Effector CD8-positive, alpha-beta T cell (primary cell): ENCODE measurements at regions not wholly inside any gene's neighbourhood (a gene's known extent, or its start where the extent isn't known, plus 50 kb on each side); places are given as distances from the start of the nearest gene placed in this dataset.
"Not testable (repeated sequence)": the region's sequence is repeated elsewhere in the genome, so short reads cannot be mapped to it uniquely, and the experiment has no call there.

Experiments
- DNase-seq: peaks from one replicate; lab custom pipeline; 2025; lab: John Stamatoyannopoulos, UW

DNA sequence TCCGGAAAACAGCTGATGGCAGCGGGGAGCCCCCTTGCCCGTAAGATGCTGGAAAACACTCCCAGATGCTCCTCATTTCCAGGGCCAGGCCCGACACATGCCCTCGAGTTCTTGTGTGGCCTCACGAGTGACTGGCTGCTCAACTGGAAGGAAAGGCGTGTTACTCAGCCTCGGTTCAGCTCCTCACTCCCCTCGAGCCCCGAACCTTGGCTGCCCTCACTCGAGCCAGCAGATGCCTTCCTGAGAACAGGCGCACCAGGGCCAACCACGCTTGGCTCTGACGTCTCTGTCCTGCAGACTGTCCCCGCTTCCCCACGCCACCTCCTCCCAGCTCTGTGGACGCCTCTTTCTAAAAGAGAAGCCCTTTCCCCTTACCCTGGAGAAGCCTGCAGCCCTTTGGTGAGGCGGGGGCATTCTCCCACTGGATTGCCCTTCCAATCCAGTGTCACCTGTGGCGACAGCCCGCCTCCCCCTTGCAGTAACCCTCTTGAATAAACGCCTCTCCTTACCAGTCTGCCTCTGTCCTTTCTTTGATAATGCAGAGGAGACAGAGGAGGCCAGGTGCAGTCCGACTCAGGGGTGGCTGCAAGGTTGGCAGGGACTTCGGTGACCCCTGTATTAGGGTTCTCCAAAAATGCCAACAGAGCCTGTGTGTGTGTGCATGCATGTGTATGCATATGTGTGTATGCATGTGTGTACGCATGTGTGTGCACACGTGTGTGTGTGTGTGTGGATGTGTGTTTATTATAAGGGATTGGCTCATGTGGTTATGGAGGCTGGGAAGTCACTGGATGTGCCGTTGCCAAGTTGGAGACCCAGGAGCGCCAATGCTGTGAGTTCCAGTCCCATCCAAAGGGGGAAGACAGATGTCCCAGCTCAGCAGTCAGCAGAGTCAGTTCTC, 166.3 kb downstream of the KIF26A start:
- DNase-seq: no peak

DNA sequence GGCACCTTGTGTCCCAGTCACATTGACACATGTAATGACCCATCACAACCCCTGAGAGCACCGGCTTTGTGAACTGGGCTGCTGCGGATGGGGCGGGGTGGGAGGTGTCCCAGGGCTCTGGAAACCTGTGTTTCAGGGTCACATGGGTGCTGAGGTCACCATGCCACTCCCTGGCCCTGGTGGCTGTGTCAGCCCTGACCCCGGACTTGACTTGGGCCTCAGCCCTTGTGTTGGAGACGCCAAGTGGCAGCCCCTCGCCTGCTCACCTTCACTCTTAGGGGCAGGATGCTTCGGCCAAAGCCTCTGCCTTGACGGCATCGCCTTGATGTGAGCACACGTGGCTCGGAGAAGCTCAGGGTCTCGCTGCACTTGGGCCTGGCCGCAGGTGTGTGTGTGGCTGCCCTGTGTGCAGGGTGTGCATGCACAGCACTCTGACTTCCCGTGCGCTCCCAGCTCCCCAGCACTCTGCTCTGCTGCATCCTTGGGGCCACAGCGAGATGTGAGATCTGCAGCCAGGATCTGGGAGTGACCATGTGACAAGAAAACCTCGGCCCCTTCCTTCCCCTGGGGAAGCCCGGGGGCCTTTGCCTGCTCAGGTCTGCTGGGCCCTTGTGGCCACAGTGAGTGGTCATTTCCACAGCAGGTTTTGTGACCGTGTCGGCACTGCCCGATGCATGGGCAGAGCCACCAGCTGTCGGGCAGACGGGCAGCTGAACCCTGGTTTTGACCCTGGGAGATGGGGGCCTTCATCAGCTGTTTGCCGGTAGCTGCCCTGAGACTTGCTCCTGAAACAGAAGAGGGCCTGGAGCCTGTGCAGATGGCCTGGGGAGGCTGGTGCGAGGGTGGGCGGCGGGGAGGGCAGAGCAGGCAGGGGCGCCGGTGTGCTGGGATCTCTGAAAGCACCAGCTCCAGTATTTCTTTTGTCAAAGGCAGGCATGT, 167.4 kb downstream of the KIF26A start:
- DNase-seq: no peak

DNA sequence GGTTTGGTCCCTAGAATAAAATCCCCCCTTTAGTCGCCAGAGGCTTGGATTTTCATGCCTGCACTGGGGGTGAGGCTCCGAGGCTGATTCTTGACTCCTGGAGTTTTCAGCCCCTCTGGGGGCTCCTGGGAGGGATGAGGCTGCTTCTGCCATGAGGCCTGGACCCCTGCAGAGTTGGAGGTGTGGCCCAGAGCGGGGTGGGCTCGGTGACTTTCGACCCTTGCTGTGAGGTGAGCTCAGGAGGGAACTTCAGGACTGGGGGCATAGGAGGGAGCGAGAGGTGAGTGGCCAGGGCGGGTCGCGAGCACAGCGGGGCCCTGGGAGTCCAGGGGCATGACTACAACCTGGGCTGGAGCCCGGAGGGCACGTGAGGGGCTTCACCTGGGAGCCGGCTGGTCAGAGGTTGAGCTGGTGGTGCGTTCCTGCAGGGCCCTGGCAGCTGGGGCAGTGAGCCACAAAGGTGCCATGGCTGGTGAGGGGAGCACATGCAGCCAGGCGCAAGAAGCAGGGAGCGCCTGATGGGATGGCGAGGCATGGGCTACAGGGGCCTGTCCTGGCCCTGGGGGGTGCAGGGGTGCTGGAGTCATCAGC, 168.2 kb downstream of the KIF26A start:
- DNase-seq: no peak

DNA sequence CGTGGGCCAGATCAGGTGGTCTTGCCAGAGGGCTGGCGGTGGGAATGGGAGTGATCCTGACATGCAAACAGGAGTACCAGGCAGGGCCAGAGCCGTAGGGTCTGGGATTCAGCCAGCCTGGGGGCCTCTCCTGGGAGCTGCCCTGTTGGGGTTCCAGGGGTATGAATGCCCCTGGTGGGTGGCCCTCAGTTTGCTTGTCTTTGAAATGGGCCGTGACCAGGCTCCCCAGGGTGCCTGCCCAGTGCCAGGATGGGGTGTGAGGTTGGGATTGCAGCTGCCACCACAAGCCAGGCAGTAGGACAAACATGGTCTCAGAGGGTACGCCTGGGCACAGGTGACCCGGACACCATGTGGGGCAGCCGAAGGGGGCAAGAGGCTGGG, 168.8 kb downstream of the KIF26A start:
- DNase-seq: no peak

DNA sequence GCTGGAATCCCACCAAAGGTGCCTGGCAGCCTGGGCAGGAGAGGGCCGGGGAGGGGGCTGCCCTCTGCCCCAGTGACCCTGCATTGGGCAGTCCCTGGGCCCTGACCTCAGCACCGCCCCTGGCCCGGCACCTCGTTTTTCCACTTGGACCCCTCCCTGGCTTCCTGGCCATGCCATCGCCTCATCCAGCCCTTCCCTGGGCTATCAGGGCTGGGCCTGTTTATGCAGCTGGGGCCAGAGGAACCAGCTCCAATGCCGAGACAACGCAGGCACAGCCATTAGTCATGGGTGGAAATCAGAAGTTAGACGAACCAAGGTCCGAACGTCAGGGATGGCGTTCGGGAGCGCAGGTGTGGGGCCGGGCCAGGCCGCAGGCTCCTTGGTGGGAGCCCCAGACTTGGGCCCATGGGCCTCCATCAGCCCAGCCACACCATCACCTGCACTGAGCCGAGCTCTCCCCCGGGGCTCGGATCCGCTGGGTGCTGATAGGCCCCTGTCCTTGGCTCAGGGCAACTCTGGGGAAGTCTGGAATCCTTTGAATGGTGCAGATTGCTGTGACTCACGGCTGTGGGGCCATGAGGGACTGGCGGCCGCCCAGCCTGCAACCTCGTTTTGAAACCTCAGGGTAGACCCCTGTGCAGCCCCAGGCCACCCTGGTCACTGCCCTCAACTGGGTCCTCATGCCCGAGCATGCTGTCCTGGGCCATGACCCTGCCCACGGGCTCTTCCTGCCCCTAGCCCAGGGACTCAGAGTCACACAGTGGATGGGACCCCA, 169.4 kb downstream of the KIF26A start:
- no peak for DNase-seq

DNA sequence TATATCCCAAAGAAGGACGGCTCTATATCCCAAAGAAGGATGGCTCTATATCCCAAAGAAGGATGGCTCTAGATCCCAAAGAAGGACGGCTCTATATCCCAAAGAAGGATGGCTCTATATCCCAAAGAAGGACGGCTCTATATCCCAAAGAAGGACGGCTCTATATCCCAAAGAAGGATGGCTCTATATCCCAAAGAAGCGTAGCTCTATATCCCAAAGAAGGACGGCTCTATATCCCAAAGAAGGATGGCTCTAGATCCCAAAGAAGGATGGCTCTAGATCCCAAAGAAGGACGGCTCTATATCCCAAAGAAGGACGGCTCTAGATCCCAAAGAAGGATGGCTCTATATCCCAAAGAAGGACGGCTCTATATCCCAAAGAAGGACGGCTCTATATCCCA, 170.1 kb downstream of the KIF26A start:
- not testable (repeated sequence) for DNase-seq

DNA sequence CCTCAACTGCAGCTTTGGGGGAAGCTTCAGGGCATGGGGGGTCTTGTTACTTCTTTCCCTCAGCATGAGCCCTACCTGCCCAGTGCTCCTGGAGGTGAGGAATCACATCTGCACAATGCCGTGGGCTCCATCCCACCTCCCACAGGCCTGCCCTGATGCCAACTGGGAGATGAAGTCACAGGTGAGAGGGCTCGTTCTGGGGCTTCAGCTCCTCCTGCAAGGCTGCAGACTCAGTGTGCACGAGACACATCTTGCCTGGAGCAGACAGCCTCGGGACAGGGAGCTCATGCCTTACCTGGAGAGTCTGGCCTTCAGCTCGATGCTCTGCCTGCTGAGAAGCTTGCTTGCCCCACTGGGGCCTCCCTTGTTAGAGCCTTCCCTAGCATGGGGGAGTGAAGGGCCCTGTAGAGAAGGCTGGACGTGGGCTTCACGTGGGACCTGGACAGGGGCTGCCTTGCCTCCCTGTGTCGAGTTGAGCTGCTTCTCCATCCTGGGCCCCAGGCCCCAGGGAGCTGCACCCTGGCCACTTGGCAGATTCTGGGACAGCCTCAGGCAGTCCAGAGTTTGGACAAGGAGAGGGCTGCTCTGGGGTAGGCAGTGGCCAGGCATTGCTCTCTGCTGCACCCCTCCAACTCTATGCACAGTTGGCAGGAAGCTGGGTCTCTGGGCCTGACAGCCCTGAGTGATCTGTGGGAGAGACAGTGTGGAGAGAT, 171.4 kb downstream of the KIF26A start:
- DNase-seq: no peak

DNA sequence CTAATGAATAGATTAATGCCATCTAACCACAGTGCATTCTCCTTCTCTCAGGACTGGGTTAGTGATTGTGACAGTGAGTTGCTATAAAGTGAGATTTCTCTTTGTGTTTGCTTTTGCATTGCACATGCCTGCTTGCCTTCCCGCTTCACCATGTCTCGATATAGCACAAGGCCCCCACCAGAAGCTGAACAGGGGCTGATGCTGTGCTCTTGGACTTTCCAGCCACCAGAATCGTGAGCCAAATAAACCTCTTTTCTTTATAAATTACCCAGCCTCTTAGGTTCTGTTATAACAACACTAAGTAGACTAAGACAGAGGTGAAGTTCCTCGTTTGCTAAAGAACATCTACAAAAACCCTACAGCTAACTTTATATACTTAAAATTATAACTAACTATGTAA, 173.0 kb downstream of the KIF26A start:
- DNase-seq: no peak

DNA sequence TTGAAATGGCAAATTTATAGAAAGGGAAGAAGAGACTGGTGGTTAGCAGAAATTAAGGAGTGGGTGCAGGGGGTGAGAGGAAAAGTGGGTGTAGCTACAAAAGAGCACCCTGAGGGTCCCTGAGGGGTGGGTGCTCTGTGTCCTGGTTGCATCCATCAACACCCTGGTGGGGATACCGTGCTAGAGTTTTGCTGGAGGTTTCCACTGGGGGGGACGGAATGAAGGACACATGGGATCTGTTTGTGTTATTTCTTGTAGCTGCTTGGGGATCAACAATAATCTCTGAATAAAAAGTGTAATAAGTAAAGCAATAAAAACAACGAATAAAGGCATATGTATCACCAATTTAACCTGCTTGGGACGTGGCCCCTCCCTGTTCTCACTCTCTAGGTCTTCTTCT, 175.3 kb downstream of the KIF26A start:
- no peak for DNase-seq

DNA sequence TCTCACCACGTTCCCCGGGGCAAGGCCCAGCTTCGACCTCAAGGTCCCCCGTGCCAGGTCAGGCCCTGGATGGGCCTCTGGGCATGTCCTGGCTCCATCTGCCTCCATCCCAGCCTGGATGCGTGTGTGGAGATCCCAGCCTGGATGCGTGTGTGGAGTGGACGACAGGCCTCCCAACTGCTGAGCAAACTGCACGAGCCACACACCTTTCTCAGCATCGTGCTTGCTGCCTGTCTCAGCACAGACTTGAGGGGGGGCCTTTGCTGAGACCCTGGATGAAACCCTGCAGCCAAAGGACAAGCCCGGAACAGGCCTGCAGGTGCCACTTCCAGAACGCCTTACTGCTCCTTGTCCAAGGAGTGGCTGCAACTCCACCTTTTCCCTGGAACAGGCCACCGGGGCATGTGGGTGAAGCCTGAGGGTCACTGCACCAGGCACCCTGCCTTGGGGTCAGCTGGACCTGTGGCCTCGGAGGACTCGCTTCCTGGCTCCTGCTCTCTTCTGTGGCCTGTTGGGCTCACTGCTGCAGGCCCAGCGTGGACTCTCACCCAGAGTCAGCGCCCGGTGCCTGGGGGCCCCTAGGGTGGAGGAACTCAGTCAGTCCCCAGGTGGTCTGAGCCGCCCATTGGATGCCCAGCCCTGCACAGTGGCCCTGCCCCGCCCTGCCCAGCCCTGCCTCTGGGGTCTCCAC, 176.0 kb downstream of the KIF26A start:
- no peak for DNase-seq

DNA sequence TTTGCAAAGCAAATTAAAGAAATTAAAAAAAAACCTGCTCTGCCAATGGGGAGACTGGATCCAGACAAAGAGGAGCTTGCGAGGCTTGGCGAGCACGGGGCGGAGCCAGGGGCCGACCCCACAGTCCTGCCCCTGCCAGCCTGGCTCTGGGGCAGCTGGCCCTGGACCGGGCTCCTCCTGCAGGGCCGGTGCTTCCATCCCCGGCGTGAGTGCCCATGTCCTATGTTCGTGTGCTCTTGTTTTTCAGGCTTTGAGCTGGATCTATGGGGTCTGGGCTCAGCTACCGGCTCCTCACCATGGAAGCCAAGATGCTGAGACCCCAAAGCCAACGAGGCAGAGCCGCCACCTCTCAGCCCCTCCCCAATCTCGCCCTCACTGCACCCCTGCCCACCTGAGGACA, 176.8 kb downstream of the KIF26A start:
- DNase-seq: no peak

DNA sequence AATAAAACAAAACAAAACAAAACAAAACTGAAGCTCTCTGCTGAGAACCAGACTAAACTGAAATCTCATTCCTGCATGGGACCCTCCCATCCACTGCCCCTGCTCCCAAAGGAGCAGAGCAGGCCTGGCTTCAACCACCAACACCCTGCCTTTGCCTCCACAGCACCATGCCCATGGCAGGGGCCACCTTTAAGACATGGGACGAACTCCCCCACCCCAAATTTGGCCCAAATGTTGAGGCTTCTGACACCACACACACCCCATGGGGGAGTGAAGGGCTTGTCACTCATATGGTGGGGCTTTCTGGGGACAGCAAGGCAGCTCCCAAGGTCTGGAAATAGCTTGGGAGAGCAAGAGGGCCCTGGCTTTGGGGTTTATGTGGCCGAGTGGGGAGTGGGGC, 177.2 kb downstream of the KIF26A start:
- DNase-seq: no peak

DNA sequence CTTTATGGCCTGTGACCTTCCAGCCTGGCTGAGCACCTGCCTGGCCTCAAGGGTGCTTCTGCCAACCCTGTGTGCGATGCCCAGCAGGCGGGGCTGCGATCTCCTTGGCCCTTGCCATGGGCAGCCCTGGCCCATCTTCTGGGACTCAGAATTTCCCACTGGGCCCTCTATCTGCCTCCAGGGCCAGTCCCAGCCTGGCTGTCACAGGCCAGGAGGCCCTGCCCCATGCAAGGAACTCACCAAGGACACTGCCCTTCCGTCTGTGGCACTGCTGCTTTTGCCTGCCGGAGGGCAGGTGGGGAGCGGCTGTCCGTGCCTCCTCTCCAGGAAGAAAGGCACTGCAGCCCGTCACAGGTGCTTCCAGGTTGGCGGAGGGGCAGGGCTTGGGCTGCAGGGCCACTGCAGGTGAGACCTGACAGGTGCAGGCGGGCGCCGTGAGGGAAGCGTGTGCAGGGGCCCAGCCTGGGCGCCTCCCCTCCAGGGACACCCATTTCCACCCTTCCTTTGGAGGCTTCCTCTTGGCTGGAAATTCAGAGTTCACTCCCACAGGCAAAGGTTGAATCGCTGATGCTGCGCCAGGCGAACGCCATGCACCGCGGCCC, 177.8 kb downstream of the KIF26A start:
- no peak for DNase-seq

DNA sequence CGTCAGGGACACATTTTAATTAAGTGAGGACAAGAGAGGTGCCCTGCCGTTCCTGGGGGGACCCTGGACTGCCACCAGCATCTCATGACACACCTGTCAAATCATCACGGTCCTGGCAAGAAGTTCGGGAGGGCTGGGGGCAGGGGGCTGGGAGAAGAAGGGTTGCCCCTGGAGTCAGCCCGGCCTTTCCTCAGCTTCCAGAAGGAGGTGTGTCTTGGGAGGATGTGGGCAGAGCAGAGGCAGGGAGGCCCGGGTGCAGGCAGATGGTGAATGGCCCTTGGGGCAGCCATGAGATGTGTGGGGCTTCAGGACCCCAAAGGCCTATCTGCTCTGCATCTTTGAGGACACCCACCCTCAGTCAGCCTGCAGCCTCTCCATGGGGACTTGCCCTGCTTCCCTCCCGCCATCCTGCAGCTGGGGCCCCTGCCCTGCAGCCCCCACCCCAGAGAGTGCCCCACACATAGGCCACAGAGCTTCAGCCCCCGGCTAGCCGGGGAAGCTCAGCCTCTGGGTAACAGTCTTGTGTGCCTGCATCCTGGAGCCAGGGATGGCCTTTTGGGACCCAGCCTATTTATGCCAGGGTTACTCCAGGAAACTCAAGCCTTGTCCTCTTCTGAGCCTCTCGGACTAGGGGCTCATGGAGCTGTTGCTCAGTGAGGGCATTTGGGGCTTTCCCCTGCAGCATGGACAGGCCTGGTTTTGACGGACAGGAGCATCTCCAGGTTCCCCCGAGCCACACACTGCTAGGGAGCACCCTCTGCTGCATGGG, 178.5 kb downstream of the KIF26A start:
- no peak for DNase-seq

DNA sequence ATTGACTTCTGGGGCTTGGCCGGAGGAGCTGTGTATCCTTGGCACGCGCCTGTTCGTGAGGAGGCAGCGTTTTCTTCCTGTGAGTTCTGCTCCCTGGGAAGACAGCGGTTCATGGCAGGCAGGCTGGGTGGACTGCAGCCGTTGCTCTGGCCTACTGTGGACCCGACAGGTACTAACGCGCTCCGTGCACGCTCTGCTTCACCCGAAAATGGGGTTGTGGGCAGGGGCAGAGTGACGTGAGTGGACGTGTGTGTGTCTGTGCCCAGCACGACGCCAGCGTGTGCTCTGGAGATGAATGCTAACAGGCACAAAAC, 179.1 kb downstream of the KIF26A start:
- DNase-seq: no peak

DNA sequence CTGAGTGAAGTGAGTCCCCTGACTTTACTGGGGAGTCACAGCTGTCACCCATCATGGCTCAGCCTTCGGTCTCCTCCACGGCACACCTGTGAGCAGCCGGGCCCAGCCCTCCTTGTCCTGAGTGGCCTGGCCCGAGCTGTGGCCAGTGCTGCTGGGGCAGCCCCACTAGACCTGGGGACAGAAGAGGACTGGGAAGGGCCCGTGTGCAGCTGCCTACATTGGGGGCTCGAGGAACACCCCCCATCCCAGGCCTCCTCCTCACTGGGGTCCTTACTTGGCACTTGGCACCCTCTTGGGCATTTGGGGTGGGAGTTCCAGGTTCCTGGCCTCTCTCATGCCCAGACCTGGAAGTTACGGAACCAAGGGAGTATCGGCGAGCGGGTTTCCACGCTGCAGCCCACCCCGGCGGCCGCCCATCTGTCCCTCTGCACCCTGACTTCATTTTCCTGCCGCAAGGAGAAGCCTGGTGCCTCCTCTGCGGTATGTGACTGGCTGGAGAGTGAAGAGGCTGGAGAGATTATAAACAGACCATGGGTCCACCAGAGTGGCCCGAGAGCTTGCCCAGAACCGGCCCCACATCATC, 179.7 kb downstream of the KIF26A start:
- no peak for DNase-seq

DNA sequence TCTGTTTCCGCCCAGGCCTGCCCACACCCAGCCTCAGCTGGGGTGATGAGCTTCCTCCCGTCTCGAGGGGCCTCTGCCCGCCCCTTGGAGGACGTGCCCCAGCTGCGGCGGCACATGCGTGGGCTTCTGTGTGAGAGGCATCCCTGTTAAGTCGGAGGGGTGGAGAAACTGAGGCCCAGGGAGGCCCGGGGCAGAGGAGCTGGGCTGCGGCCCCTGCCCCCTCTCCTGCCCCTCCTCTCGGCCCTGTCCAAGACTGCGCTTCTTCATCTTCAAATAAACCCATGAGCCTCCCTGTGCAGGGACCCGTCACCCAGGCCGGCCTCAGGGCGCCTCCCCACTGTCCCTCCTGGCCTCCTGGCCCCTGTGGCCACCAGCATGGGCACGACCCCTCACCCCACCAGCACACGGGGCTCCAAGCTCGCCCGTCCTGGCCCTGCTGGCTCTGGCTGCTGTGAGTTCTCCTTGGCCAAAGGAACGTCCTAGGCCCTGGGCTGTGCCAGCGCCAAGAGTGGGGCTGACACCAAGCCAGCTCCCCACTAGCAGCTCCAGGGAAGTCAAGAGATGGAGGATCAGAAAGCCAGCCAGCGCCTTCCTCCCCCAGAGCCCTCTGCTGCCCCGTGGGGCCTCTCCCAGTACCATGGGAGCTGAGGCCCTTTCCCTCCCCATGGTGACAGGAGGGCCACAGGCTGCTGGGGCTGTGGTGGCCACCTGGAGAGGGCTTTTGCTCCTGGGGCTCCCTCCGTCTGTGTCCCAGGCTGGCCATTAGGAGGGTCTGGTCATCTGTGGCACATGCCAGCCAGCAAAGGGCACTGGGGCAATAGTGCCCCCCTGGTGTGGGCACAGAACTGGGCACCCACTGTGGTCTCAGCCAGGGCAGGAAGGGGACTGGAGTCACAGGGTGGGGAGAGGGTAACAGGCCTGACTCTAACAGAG, 180.4 kb downstream of the KIF26A start:
- DNase-seq: no peak
